Esophagus squamous epithelium (tissue), 5 donors: ENCODE measurements at regions not wholly inside any gene's neighbourhood (a gene's known extent, or its start where the extent isn't known, plus 50 kb on each side); places are given as distances from the start of the nearest gene placed in this dataset.
"Not testable (repeated sequence)": the region's sequence is repeated elsewhere in the genome, so short reads cannot be mapped to it uniquely, and the experiment has no call there.

Source experiments
- DNase-seq: peaks from one replicate; lab custom pipeline; 2025; lab: John Stamatoyannopoulos, UW
- H3K27ac ChIP-seq, 4 donors: fragments of 200-600 bp; sonication (generic); one replicate each; pipeline ENCODE4 v1.5.1; 2016 to 2019; ENCODE audit warnings: mild to moderate bottlenecking in 1 of 4
- H3K27me3 ChIP-seq, 4 donors: fragments of 200-600 bp; sonication (generic); 1 replicate in 3 of 4; 2 replicates in 1 of 4; pipeline versions ENCODE4 v1.5.1 to v1.6.0; 2017 to 2021; ENCODE audit warnings: antibody characterized with exemption in 1 of 4
- H3K36me3 ChIP-seq, 3 donors: fragments of 200-600 bp; sonication (generic); one replicate each; pipeline ENCODE4 v1.5.1; 2016 to 2019
- H3K4me1 ChIP-seq, 3 donors: fragments of 200-600 bp; sonication (generic); one replicate each; pipeline ENCODE4 v1.5.1; 2017 to 2019
- H3K4me3 ChIP-seq, 4 donors: fragments of 200-600 bp; sonication (generic); 1 replicate in 3 of 4; 2 replicates in 1 of 4; pipeline ENCODE4 v1.5.1; 2016 to 2019; ENCODE audit warnings: mild to moderate bottlenecking in 2 of 4, moderate library complexity in 1 of 4
- H3K9me3 ChIP-seq, 3 donors: fragments of 200-600 bp; sonication (generic); one replicate each; pipeline ENCODE4 v1.5.1; 2016 to 2019
- POLR2A ChIP-seq, 4 donors: fragments of 450-650 bp; IDR thresholded peaks; one replicate each; pipeline ENCODE4 v1.6.1; 2017; ENCODE audit warnings: antibody characterized with exemption in 4 of 4, mild to moderate bottlenecking in 4 of 4, moderate library complexity in 3 of 4
- WGBS, 2 donors: methylation state at CpG; one replicate each; pipeline ENCODE4 v1.1.5; 2018; 5-methylcytosine and 5-hydroxymethylcytosine counted together
- intact Hi-C: fragments of 100-400 bp; cut with DNase I; formaldehyde crosslinking; loops from one replicate; pipeline ENCODE4 v1.15.0; 2022
- TF ChIP-seq, protein P1 (sequence below), 6 experiments: fragments of 450-650 bp in 4 of 6; fragments of 200-600 bp in 2 of 6; sonication (generic) in 2 of 6; IDR thresholded peaks; one replicate each; pipeline ENCODE4 v1.5.1; 2016 to 2019; ENCODE audit warnings: antibody characterized with exemption in 6 of 6, mild to moderate bottlenecking in 4 of 6, moderate library complexity in 4 of 6
- donor health status: DM: yes; HTN: yes; CAD: no.

DNA sequence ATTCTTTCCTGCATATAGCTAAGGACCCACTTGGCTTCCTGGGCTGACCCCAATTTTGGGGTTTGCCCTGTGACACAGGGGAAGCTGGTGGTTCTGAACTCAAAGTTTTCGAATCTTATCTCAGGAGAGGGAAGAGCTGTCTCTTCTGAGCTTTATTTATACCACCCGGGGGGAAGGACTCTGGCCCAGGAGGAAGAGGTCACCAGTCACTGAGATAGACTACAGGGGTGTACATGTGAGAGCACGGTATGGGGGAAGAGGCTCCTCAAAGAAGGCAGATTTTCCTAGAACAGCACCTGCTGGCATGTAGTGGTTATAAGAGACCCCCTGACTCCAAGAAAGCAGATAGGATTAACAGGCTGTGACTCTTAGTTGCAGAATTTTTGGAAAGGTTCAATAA is 101.8 kb upstream of the ELMO1 start:
- no peaks in the 10 kb centered on the region for H3K4me1 ChIP-seq
- TF ChIP-seq POLR2A (IDR thresholded peaks at IDR 0.05), result no peak
- TF ChIP-seq, protein P1, sequence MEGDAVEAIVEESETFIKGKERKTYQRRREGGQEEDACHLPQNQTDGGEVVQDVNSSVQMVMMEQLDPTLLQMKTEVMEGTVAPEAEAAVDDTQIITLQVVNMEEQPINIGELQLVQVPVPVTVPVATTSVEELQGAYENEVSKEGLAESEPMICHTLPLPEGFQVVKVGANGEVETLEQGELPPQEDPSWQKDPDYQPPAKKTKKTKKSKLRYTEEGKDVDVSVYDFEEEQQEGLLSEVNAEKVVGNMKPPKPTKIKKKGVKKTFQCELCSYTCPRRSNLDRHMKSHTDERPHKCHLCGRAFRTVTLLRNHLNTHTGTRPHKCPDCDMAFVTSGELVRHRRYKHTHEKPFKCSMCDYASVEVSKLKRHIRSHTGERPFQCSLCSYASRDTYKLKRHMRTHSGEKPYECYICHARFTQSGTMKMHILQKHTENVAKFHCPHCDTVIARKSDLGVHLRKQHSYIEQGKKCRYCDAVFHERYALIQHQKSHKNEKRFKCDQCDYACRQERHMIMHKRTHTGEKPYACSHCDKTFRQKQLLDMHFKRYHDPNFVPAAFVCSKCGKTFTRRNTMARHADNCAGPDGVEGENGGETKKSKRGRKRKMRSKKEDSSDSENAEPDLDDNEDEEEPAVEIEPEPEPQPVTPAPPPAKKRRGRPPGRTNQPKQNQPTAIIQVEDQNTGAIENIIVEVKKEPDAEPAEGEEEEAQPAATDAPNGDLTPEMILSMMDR (IDR thresholded peaks at IDR 0.05), result no peak
- no peaks in the 10 kb centered on the region for H3K36me3 ChIP-seq
- H3K27me3 ChIP-seq, result no peaks in the 10 kb centered on the region
- DNase-seq, result no peak
- 42 to 57% methylated on average over 2 to 3 of the region's 3 CpGs for WGBS, 2 donors
- H3K4me3 ChIP-seq, result no peak overlapping the region
- H3K9me3 ChIP-seq, result no peaks in the 10 kb centered on the region
- no peak overlapping the region for H3K27ac ChIP-seq
- intact Hi-C loops, result no loop called here

DNA sequence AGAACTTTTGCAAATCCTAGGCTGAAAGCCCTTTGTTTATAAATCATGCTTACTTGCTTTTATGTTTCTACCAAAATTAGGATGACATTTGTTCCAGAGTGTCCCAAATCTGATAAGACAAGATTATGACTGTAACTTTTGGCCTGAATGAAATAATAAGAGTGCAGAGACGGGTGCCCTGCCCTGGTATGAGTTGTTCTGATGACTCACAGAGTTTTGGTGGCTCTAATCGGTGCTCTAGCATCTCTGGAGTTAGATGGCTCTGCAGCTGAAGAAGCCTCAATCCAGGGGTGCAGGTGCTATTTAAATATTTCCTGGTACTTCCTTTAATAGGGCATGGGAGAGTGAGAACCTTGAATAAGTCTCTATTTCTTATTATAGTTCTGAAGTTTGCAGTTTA is 102.2 kb upstream of the ELMO1 start:
- TF ChIP-seq, protein P1 (IDR thresholded peaks at IDR 0.05), result no peak
- no peak for TF ChIP-seq POLR2A (IDR thresholded peaks at IDR 0.05)
- H3K4me1 ChIP-seq, result no peaks in the 10 kb centered on the region
- 49 to 58% methylated on average over 2 of the region's 2 CpGs for WGBS, 2 donors
- no peak overlapping the region for H3K4me3 ChIP-seq
- no peak overlapping the region for H3K27ac ChIP-seq
- DNase-seq, result no peak
- intact Hi-C loops, result no loop called here
- no peaks in the 10 kb centered on the region for H3K36me3 ChIP-seq
- H3K27me3 ChIP-seq, result no peaks in the 10 kb centered on the region
- no peaks in the 10 kb centered on the region for H3K9me3 ChIP-seq

DNA sequence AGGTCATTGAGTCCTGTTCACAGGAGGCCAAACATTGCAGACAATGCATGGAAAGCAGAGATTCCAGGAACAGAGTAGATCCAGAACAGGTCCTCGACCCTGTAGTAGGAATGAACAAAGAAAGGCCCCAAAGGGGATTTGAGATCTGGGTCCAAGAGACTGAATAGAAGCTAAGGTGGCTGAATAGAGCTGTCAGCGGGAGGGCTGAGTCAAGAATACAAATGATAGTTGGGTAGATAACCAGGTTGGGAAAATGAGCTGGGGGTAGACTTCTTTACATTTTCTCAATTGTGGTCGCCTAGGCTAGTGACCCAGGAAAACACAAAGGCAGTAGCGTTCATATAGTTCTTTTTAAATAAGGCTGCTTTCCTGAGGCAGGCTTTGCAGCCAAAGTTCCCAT is 103.4 kb upstream of the ELMO1 start:
- no peak for DNase-seq

DNA sequence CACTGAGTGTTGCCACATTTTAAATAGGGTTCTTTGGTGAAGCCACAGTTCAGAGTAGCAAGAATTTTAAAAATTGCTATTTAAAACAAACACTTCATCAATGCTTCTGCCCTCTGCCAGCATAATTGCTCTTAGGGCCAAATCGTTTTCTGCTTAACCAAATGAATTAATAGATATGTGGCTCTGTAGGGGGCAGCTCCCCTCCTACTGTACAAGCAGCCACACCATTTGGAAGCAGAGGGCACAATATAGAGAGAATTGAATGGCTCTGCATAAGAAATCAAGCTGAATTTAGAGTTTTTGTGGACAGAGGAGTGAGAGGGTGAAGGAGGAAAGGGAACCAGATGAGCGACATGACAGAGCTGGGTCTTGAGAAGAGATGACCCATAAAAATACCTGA is 103.8 kb upstream of the ELMO1 start:
- H3K4me3 ChIP-seq, H3K9me3 ChIP-seq, H3K4me1 ChIP-seq, H3K36me3 ChIP-seq, H3K27me3 ChIP-seq, intact Hi-C loops, H3K27ac ChIP-seq, DNase-seq: not testable (repeated sequence)
- 11 to 29% methylated on average over 2 of the region's 2 CpGs for WGBS, 2 donors

More for the DNA sequence above, 103.4 kb upstream of the ELMO1 start:
- no peak overlapping the region for H3K27ac ChIP-seq
- no peaks in the 10 kb centered on the region for H3K9me3 ChIP-seq
- no peaks in the 10 kb centered on the region for H3K4me1 ChIP-seq
- 57 to 66% methylated on average over 4 of the region's 4 CpGs for WGBS, 2 donors
- no peak for TF ChIP-seq POLR2A (IDR thresholded peaks at IDR 0.05)
- TF ChIP-seq, protein P1 (IDR thresholded peaks at IDR 0.05), result no peak
- no peak overlapping the region for H3K4me3 ChIP-seq
- no peaks in the 10 kb centered on the region for H3K36me3 ChIP-seq
- intact Hi-C loops, result no loop called here
- no peaks in the 10 kb centered on the region for H3K27me3 ChIP-seq

DNA sequence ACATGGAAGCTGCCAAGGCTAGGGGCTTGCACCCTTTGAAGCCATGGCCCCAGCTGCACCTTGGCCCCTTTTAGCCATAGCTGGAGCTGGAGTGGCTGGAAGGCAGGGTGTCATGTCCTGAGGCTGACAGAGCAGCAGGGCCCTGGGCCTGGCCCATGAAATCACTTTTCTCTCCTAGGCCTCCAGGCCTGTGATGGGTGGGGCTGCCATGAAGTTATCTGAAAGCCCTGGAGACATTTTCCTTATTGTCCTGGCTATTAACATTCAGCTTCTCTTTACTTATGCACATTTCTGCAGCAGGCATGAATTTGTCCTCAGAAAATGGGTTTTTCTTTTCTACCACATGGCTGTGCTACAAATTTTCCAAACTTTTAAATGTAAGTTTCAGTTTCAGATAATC is 106.9 kb upstream of the ELMO1 start:
- DNase-seq, result no peak
- H3K9me3 ChIP-seq, result no peaks in the 10 kb centered on the region
- TF ChIP-seq, protein P1 (IDR thresholded peaks at IDR 0.05), result no peak
- TF ChIP-seq POLR2A (IDR thresholded peaks at IDR 0.05), result no peak
- H3K4me3 ChIP-seq, result no peak overlapping the region
- no peaks in the 10 kb centered on the region for H3K36me3 ChIP-seq
- H3K4me1 ChIP-seq, result no peaks in the 10 kb centered on the region
- H3K27ac ChIP-seq, result no peak overlapping the region
- intact Hi-C loops, result no loop called here
- H3K27me3 ChIP-seq, result no peaks in the 10 kb centered on the region

DNA sequence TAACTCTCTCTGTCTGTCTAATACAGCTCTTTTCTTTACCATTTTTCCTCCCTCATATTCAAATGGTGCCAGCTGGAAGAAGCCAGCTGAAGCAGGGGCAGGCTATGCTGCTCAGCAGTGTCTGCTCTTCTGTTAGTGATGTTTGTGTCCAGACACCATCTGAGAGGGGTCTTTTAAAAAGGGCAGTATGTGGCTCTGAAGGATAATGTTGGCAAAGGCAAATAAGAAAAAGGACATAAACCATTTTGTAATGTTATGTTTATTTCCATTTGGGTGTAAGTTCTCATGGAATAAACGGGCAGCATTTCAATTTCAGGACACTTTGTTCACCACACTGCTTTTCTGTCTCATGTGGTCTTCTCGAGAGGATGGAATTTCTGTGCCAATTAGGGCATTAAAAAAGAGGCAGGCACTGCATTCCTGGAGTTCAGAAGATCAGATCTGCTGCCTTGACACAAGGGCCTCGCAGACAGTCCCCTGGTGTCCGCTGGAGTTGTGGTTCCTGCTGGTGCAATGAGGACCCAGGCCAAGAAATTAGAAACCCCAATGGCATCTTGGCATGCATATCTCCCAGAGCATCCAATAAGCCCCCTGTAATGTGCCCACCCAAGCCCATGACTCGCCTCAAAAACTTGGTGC is 109.0 kb upstream of the ELMO1 start:
- Histone ChIP-seq H3K27ac (no peak overlapping the region), H3K4me1 (no peaks in the 10 kb centered on the region), H3K27me3 (no peaks in the 10 kb centered on the region), H3K4me3 (no peak overlapping the region), H3K9me3 (no peaks in the 10 kb centered on the region), H3K36me3 (no peaks in the 10 kb centered on the region)
- no peak for TF ChIP-seq POLR2A (IDR thresholded peaks at IDR 0.05)
- TF ChIP-seq, protein P1 (IDR thresholded peaks at IDR 0.05), result no peak
- WGBS, 2 donors, result 46 to 62% methylated on average over 4 to 5 of the region's 5 CpGs
- no peak for DNase-seq
- intact Hi-C loops, result no loop called here
